ENCODE measurements at regions not wholly inside any gene's neighbourhood (a gene's known extent, or its start where the extent isn't known, plus 50 kb on each side); places are given as distances from the start of the nearest gene placed in this dataset.

DNA sequence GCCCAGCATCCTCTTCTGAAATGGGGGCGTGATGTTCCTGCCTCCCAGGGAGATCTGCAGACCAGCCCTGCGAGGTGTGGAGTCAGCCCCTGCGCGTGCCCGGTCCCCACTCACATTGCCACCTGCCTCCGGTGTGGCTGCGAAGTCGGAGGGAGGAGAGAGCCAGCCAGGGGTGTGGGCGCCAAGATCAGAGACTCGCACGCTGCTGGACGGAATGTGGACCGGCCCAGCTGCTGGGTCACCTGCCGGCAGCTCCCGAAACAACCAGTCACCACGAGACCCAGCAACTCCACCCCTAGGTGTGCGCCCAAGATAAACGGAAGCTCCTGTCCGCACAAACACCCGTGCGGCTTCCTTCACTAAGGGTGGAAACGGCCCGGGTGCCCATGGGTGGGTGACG lies 51.1 kb upstream of the EGFL7 start:
- POLR2A ChIA-PET, result no interaction called here
- FAIRE-seq, result no peak
- WGBS (ENCODE audit: missing lambda C conversion rate), result 87% methylated on average over 17 of the region's 24 CpGs

GRCh38 chr9:136611119-136611518 lies 51.6 kb upstream of the EGFL7 start:
- Histone ChIP-seq H3K27ac (no peak overlapping the region), H3K4me1 (peaks cover 8% of the 10 kb centered on the region), H3K9me3 (no peaks in the 10 kb centered on the region), H3K4me2 (no peak overlapping the region), H3K4me3 (no peak overlapping the region)
- CTCF ChIA-PET, result interaction anchor here (1.0 to 1.8 kb wide), 7 partner anchors 18 to 126 kb away, joined by 3 to 7 read pairs (median 3); no protein-coding TSS in a partner anchor
- no peak for DNase-seq (ENCODE audit: low read depth in 1 of 2, low spot score in 1 of 2)
- FAIRE-seq, result no peak
- no peak for ATAC-seq
- 87% methylated on average over 5 of the region's 11 CpGs for WGBS (ENCODE audit: missing lambda C conversion rate)
- TF ChIP-seq HEYL (CRISPR knock-in tag; IDR thresholded peaks at IDR 0.05) (no peak), MAZ (IDR thresholded peaks at IDR 0.05; ENCODE audit: borderline replicate concordance, low read depth, low read length) (no peak), FOSL2 (IDR thresholded peaks at IDR 0.05) (no peak), FOSL2 (CRISPR knock-in tag; IDR thresholded peaks at IDR 0.05) (no peak), HDAC2 (IDR thresholded peaks at IDR 0.05) (no peak), RCOR1 (IDR thresholded peaks at IDR 0.05; ENCODE audit: low read depth, low read length) (no peak), EP300 (IDR thresholded peaks at IDR 0.05) (no peak)
- TF ChIP-seq, protein P1, sequence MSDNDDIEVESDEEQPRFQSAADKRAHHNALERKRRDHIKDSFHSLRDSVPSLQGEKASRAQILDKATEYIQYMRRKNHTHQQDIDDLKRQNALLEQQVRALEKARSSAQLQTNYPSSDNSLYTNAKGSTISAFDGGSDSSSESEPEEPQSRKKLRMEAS (IDR thresholded peaks at IDR 0.05), result no peak
- TF ChIP-seq, protein P2, sequence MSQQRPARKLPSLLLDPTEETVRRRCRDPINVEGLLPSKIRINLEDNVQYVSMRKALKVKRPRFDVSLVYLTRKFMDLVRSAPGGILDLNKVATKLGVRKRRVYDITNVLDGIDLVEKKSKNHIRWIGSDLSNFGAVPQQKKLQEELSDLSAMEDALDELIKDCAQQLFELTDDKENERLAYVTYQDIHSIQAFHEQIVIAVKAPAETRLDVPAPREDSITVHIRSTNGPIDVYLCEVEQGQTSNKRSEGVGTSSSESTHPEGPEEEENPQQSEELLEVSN (IDR thresholded peaks at IDR 0.05; ENCODE audit: borderline replicate concordance, low read depth), result no peak
- POLR2A ChIA-PET, result no interaction called here

More for the DNA sequence above, 51.1 kb upstream of the EGFL7 start:
- Histone ChIP-seq H3K4me2 (no peak overlapping the region), H3K4me3 (no peak overlapping the region), H3K4me1 (peaks cover 8% of the 10 kb centered on the region), H3K27ac (no peak overlapping the region), H3K9me3 (no peaks in the 10 kb centered on the region)
- TF ChIP-seq ZFP36 (IDR thresholded peaks at IDR 0.05; ENCODE audit: borderline replicate concordance, partially characterized antibody), result no peak
- TF ChIP-seq PHF8 (IDR thresholded peaks at IDR 0.05; ENCODE audit: borderline replicate concordance, low read depth), result no peak
- TF ChIP-seq RCOR1 (IDR thresholded peaks at IDR 0.05; ENCODE audit: low read depth, low read length), result no peak
- TF ChIP-seq POLR2A (IDR thresholded peaks at IDR 0.05; ENCODE audit: low read length), result no peak
- no peak for TF ChIP-seq ZNF302 (CRISPR knock-in tag; IDR thresholded peaks at IDR 0.05)
- TF ChIP-seq TFCP2L1 (CRISPR knock-in tag; IDR thresholded peaks at IDR 0.05), result no peak
- no peak for TF ChIP-seq NR3C1 (IDR thresholded peaks at IDR 0.05)
- no peak for TF ChIP-seq HMGXB4 (CRISPR knock-in tag; IDR thresholded peaks at IDR 0.05; ENCODE audit: borderline replicate concordance)
- no peak for TF ChIP-seq MYC (IDR thresholded peaks at IDR 0.05; ENCODE audit: borderline replicate concordance, low read length)
- no peak for TF ChIP-seq ZC3H11A (IDR thresholded peaks at IDR 0.05)
- no peak for TF ChIP-seq TP53 (CRISPR knock-in tag; IDR thresholded peaks at IDR 0.05)
- no peak for TF ChIP-seq HDAC2 (IDR thresholded peaks at IDR 0.05)
- TF ChIP-seq EHF (CRISPR knock-in tag; IDR thresholded peaks at IDR 0.05), result no peak
- TF ChIP-seq CBX2 (IDR thresholded peaks at IDR 0.05; ENCODE audit: borderline replicate concordance, low read depth), result no peak
- TF ChIP-seq GATA3 (IDR thresholded peaks at IDR 0.05; ENCODE audit: borderline replicate concordance), result no peak
- TF ChIP-seq CEBPB (IDR thresholded peaks at IDR 0.05), result no peak
- no peak for DNase-seq (ENCODE audit: low read depth in 1 of 2, low spot score in 1 of 2)
- CTCF ChIA-PET, result interaction anchor here (1.0 to 1.8 kb wide), 5 partner anchors 18 to 127 kb away, joined by 3 to 7 read pairs (median 3); no protein-coding TSS in a partner anchor
- ATAC-seq, result no peak

- no peaks in the 10 kb centered on the region for H3K9me3 ChIP-seq
- DNase-seq (ENCODE audit: low read depth in 1 of 2, low spot score in 1 of 2) (no peak), ATAC-seq (no peak), FAIRE-seq (no peak)
- no peak overlapping the region for H3K4me3 ChIP-seq
- no peak overlapping the region for H3K27ac ChIP-seq
- 77% methylated on average over 11 of the region's 14 CpGs for WGBS (ENCODE audit: missing lambda C conversion rate)
- H3K4me1 ChIP-seq, result peaks cover 8% of the 10 kb centered on the region
- no peak overlapping the region for H3K4me2 ChIP-seq
- POLR2A ChIA-PET, result no interaction called here
- CTCF ChIA-PET, result interaction anchor here (0.8 to 1.8 kb wide), 10 partner anchors 17 to 125 kb away, joined by 3 to 7 read pairs (median 4); no protein-coding TSS in a partner anchor
- TF ChIP-seq ZFP36 (IDR thresholded peaks at IDR 0.05; ENCODE audit: borderline replicate concordance, partially characterized antibody), result no peak
- TF ChIP-seq HOXB13 (CRISPR knock-in tag; IDR thresholded peaks at IDR 0.05; ENCODE audit: low read depth), result no peak
- no peak for TF ChIP-seq NR3C1 (IDR thresholded peaks at IDR 0.05)
- TF ChIP-seq RFX5 (IDR thresholded peaks at IDR 0.05), result no peak
- TF ChIP-seq FOSB (CRISPR knock-in tag; IDR thresholded peaks at IDR 0.05), result no peak
- TF ChIP-seq SREBF2 (IDR thresholded peaks at IDR 0.05), result no peak
- TF ChIP-seq POLR2AphosphoS2 (conservative IDR thresholded peaks at IDR 0.05; ENCODE audit: low read length), result no peak
- no peak for TF ChIP-seq MAFK (IDR thresholded peaks at IDR 0.05; ENCODE audit: partially characterized antibody)
- TF ChIP-seq ESRRA (IDR thresholded peaks at IDR 0.05; ENCODE audit: borderline replicate concordance, low read length), result no peak
- TF ChIP-seq CHD2 (IDR thresholded peaks at IDR 0.05; ENCODE audit: low read length, partially characterized antibody), result no peak
- TF ChIP-seq EHMT2 (IDR thresholded peaks at IDR 0.05; ENCODE audit: low read depth), result no peak
- TF ChIP-seq, protein P2 (IDR thresholded peaks at IDR 0.05; ENCODE audit: borderline replicate concordance, low read depth), result no peak
Observed at GRCh38 chr9:136610426-136610825, 52.3 kb upstream of the EGFL7 start.
